Activated CD4-positive, alpha-beta T cell treated with anti-CD3 and anti-CD28 coated beads, Interleukin-2, amount 10 ng/mL, durations not matched to agents 7 days and 5 days (primary cell): ENCODE measurements at regions not wholly inside any gene's neighbourhood (a gene's known extent, or its start where the extent isn't known, plus 50 kb on each side); places are given as distances from the start of the nearest gene placed in this dataset.

ENCODE experiments used
- CTCF ChIA-PET: fragments of 350-600 bp; sonication (Branson Sonifier 250); formaldehyde crosslinking; loops from one replicate; lab custom pipeline; 2021; ENCODE audit warnings: antibody characterized with exemption; lab: Charles Lee
- POLR2A ChIA-PET: fragments of 350-600 bp; sonication (Branson Sonifier 250); formaldehyde crosslinking; loops from one replicate; lab custom pipeline; 2021; ENCODE audit warnings: antibody characterized with exemption; lab: Charles Lee
- DNase-seq: peaks from one replicate; pipeline ENCODE4 v3.0.0-alpha.2; 2020
- H3K27ac Mint-ChIP-seq: one replicate; pipeline ENCODE4 v1.8.0; 2021; ENCODE audit warnings: mild to moderate bottlenecking, moderate library complexity, mixed read lengths
- H3K27me3 Mint-ChIP-seq: one replicate; pipeline ENCODE4 v1.8.0; 2021; ENCODE audit warnings: mixed read lengths
- H3K36me3 Mint-ChIP-seq: one replicate; pipeline ENCODE4 v1.8.0; 2021; ENCODE audit warnings: low read depth, mixed read lengths
- H3K4me1 Mint-ChIP-seq: one replicate; pipeline ENCODE4 v1.8.0; 2021; ENCODE audit warnings: mixed read lengths
- H3K4me3 Mint-ChIP-seq: one replicate; pipeline ENCODE4 v1.8.0; 2021; ENCODE audit warnings: mild to moderate bottlenecking, moderate library complexity, mixed read lengths
- H3K9me3 Mint-ChIP-seq: one replicate; pipeline ENCODE4 v1.8.0; 2021; ENCODE audit warnings: mixed read lengths

DNA sequence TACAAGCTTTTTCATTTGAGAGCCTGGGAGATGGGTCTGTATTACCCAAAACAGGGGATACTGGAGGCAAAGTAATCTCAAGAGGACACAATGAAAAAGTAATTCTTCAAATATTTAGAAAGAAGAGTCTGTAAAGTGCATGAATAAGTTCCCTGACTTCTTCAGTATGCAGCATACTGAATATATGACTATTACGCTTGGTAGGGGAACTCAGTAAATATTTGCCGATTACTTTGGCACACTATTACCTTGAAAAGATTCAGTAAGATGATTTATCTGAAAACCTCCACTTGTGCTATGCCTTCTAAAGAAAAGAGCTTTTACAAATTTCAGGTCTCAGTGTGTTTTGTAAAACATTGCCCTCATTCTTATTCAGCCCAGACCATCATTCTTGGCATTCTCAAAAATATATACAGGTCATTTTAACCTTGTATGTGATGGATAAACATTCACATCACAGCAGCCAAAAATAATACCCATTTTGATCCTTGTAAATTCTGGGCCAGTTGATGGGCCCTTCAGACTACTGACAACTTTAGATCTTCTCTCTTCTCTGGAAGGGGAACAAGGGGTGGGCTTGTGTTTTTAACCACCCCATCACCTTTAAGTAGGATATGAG is 125.9 kb downstream of the EDN1 start:
- H3K27me3 Mint-ChIP-seq = peaks cover 3% of the 10 kb centered on the region
- CTCF ChIA-PET = no interaction called here
- H3K9me3 Mint-ChIP-seq = no peaks in the 10 kb centered on the region
- no peaks in the 10 kb centered on the region for H3K4me1 Mint-ChIP-seq
- H3K36me3 Mint-ChIP-seq = no peaks in the 10 kb centered on the region
- POLR2A ChIA-PET = no interaction called here
- no peak for DNase-seq
- H3K4me3 Mint-ChIP-seq = no peak overlapping the region
- no peak overlapping the region for H3K27ac Mint-ChIP-seq

DNA sequence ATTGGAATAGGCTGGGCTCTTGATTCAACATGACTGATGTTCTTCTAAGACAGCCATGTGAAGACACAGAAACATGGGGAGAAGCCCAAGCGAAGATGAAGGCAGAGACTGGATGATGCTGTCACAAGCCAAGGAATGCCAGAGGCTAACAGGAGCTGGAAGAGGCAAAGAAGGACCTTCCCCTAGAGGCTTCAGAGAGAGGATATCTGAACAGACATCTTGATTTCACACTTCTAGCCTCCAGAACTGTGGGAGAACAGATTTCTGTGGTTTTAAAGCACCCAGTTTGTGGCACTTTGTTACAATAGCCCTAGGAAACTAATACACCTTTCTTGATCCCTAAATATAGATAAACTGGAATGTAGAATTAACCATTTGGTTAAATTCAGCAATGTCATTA is 127.0 kb downstream of the EDN1 start:
- H3K36me3 Mint-ChIP-seq = no peaks in the 10 kb centered on the region
- H3K4me3 Mint-ChIP-seq = no peak overlapping the region
- H3K9me3 Mint-ChIP-seq = no peaks in the 10 kb centered on the region
- H3K27ac Mint-ChIP-seq = no peak overlapping the region
- ChIA-PET CTCF (no interaction called here), POLR2A (no interaction called here)
- H3K4me1 Mint-ChIP-seq = no peaks in the 10 kb centered on the region
- DNase-seq = no peak
- peaks cover 3% of the 10 kb centered on the region for H3K27me3 Mint-ChIP-seq

DNA sequence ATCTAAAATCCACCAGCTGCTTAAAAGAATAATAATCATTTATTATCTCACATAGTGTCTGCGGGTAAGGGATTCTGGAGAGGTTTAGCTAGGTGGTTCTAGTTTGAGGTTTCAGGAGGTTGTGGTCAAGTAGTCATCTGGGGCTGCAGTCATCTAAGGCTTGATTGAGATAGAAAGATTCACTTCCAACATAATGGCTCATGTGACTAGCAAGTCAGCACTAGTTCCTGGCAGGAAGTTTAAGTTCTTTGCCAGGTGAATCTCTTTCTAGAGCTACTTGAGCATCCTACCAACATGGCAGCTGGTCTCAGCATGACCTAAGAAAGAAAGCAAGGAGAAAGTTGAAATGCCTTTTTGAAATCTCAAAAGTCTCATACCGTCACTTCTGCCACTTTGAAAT is 128.8 kb downstream of the EDN1 start:
- no peak overlapping the region for H3K4me3 Mint-ChIP-seq
- H3K9me3 Mint-ChIP-seq = no peaks in the 10 kb centered on the region
- H3K27me3 Mint-ChIP-seq = peaks cover 3% of the 10 kb centered on the region
- CTCF ChIA-PET = no interaction called here
- DNase-seq = no peak
- no peak overlapping the region for H3K27ac Mint-ChIP-seq
- no peaks in the 10 kb centered on the region for H3K4me1 Mint-ChIP-seq
- H3K36me3 Mint-ChIP-seq = no peaks in the 10 kb centered on the region
- POLR2A ChIA-PET = no interaction called here

DNA sequence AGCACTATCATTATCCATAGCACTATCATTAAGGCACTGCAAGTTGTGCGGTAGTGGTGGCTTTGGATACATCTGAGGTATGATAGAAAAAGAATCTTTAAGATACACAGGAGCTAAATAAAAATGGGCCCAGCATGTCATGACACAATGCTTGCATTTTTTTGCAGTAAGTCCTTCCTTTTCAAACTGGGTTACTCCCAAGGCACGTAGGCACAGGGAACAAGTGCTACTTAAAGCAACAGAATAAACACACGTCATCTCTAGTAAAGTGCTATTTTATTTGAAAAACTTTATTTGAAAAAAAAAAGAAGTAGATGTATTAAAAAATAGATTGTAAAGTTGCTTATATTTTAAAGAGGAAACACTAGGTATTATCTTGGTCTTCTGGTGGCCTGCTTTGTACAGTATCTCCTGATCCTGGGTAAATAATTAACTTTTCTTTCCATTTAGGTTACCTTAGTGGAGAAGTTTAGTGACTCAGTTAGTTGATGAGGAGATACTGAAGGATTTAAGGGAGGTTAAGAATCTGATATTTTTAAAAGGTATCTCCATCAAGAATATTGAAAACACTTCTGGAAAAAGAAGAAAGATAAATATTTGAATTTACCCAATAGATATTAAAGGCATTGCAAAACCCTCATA is 129.6 kb downstream of the EDN1 start:
- Mint-ChIP-seq H3K27me3 (peaks cover 3% of the 10 kb centered on the region), H3K9me3 (no peaks in the 10 kb centered on the region), H3K4me3 (no peak overlapping the region), H3K4me1 (no peaks in the 10 kb centered on the region), H3K27ac (no peak overlapping the region), H3K36me3 (no peaks in the 10 kb centered on the region)
- no peak for DNase-seq
- POLR2A ChIA-PET = no interaction called here
- CTCF ChIA-PET = no interaction called here

DNA sequence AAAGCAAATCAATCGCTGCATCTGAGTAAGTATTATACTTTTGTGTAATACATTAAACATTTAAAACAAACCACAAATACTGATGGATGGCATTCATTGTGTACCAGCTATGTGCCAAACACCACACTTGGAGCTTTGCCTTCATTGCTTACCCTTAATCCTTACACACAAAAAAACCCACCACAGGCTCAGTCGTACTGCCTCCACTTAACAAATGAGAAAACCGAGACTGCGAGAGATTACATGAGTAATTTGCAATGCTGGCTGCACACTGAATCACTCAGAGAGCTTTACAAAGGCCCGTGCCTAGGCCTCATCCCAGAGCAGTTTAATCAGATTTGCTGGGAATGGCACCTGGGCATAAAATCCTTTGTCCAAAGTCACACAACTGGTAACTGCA is 130.5 kb downstream of the EDN1 start:
- H3K4me3 Mint-ChIP-seq = no peak overlapping the region
- POLR2A ChIA-PET = no interaction called here
- DNase-seq = no peak
- H3K27me3 Mint-ChIP-seq = peaks cover 2% of the 10 kb centered on the region
- no peaks in the 10 kb centered on the region for H3K36me3 Mint-ChIP-seq
- no peaks in the 10 kb centered on the region for H3K9me3 Mint-ChIP-seq
- CTCF ChIA-PET = no interaction called here
- no peak overlapping the region for H3K27ac Mint-ChIP-seq
- H3K4me1 Mint-ChIP-seq = no peaks in the 10 kb centered on the region

DNA sequence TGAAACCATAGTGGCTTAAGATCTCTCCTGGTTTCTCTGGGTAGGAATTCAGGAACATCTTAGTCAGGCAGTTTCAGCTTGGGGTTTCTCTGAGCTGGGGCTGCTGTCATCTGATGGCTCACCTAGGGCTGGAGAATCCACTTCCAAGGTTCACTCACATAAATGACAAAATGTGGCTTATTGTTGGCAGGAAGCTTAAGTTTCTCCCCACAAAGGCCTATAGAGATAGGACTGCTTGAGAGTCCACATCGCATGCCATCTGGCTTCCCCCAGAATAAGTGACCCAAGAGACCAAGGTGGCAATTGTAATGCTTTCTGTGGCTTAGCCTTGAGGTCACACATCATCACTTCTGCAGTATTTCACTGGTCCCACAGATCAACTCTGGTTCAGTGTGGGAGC is 131.4 kb downstream of the EDN1 start:
- DNase-seq = no peak
- ChIA-PET CTCF (no interaction called here), POLR2A (no interaction called here)
- Mint-ChIP-seq H3K27ac (no peak overlapping the region), H3K4me3 (no peak overlapping the region), H3K36me3 (no peaks in the 10 kb centered on the region), H3K9me3 (no peaks in the 10 kb centered on the region), H3K4me1 (no peaks in the 10 kb centered on the region), H3K27me3 (peaks cover 1% of the 10 kb centered on the region)

DNA sequence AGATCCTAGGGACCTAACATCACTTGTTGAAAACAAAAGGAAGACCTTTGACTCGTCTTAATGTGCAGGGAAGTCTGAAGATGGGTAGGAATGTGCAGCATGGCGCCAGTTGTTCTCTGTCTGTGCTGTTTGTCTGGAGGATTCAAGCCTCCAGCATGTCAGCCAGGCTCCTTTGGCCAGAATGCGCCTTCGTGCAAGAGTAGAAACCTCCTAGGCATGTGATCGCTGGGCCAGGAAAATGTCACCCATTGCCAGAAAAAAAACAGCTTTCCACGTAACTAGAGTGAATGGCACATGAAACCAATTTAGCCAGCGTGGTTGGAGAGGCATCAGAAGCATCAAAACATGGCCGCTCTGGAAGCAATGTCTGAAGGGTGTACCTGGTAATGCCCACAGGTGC is 132.7 kb downstream of the EDN1 start:
- no peaks in the 10 kb centered on the region for H3K36me3 Mint-ChIP-seq
- no peaks in the 10 kb centered on the region for H3K4me1 Mint-ChIP-seq
- POLR2A ChIA-PET = no interaction called here
- H3K27me3 Mint-ChIP-seq = peaks cover 1% of the 10 kb centered on the region
- DNase-seq = no peak
- H3K9me3 Mint-ChIP-seq = no peaks in the 10 kb centered on the region
- CTCF ChIA-PET = no interaction called here
- no peak overlapping the region for H3K27ac Mint-ChIP-seq
- no peak overlapping the region for H3K4me3 Mint-ChIP-seq

DNA sequence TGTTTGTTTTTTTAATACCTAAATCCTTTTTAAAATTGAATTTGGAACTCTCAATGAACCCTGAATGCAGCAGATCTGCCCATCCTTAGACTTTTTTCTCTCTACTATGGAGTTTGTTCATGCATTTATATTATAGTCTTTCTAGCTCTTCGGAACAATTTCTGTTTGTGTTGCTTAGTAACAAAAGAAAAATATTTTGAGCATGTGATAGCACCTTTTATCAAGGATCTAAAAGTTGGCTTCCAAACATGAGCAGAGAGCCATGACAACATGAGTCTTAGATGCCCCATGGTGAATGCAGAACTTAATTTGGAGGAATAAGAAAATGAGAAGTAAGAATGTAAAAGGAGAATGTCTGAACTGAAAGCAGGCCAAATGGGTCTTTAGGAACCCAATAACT is 133.7 kb downstream of the EDN1 start:
- ChIA-PET CTCF (no interaction called here), POLR2A (no interaction called here)
- Mint-ChIP-seq H3K4me1 (no peaks in the 10 kb centered on the region), H3K27me3 (no peaks in the 10 kb centered on the region), H3K36me3 (no peaks in the 10 kb centered on the region), H3K4me3 (no peak overlapping the region), H3K27ac (no peak overlapping the region), H3K9me3 (no peaks in the 10 kb centered on the region)
- no peak for DNase-seq

DNA sequence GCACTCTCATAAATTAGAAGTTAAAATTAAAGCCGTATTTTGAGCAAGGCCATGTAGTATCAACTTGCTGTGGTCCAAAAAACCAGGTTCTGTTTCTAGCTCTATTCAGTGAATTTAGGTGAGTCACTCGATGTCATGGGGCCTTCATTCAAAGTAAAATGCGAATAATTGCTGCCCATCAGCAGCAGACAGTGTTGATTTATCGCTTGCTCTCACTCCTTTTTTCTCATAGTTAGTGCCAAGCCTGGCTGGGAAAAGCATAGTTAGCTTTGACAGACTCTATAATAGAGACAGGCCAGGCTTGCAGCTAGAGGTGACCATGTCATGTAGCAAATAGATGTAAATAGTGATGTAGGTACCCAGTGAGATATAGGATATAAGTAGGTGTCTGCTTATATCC is 136.0 kb downstream of the EDN1 start:
- H3K36me3 Mint-ChIP-seq = no peaks in the 10 kb centered on the region
- no peaks in the 10 kb centered on the region for H3K27me3 Mint-ChIP-seq
- CTCF ChIA-PET = no interaction called here
- H3K4me1 Mint-ChIP-seq = no peaks in the 10 kb centered on the region
- no peaks in the 10 kb centered on the region for H3K9me3 Mint-ChIP-seq
- POLR2A ChIA-PET = no interaction called here
- no peak overlapping the region for H3K27ac Mint-ChIP-seq
- no peak for DNase-seq
- H3K4me3 Mint-ChIP-seq = no peak overlapping the region

DNA sequence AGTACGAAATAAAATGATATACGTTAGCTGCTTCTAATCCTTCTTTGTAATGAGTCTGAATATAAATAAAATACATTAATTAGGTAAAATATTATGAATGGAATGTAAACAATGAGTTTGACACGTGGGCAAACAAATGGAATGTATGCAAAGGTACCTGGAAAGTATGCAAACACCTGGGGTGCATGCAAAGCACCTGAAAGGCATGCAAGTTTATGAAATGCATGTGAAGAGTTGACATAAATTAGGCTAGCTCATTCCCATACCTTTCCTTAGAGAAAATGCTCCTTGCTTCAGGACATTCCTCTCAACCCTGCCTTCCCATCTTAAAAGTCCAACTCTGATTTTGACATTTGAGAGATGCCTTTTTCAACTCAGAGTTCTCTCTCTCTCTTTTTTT is 140.9 kb downstream of the EDN1 start:
- Mint-ChIP-seq H3K4me3 (no peak overlapping the region), H3K27ac (no peak overlapping the region), H3K27me3 (peaks cover 4% of the 10 kb centered on the region), H3K36me3 (no peaks in the 10 kb centered on the region), H3K9me3 (peaks cover 3% of the 10 kb centered on the region), H3K4me1 (peaks cover 2% of the 10 kb centered on the region)
- ChIA-PET POLR2A (no interaction called here), CTCF (interaction anchor here (1.0 to 1.1 kb wide), 2 partner anchors 12 to 740 kb away, joined by 3 read pairs; no protein-coding TSS in a partner anchor)
- no peak for DNase-seq

DNA sequence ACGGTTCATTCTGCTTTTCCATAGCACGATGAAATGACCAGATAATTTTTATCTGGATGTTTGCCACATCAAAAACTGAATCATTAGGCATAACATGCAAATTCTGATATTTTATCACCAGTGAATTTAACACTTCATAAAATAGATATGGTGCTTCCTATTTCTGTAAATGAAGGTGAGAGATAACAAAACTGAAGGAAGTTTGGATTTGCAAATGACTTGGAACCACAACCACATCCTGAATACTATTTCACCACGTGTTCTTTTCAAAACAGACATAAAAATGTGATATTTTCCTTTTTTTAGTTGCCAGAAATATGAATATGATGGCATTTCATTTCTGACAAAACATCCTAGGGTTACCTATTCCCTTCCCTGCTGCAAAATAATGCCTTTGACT is 146.1 kb downstream of the EDN1 start:
- Mint-ChIP-seq H3K27me3 (peaks cover 4% of the 10 kb centered on the region), H3K4me3 (no peak overlapping the region), H3K9me3 (peaks cover 6% of the 10 kb centered on the region), H3K4me1 (peaks cover 6% of the 10 kb centered on the region), H3K36me3 (no peaks in the 10 kb centered on the region), H3K27ac (no peak overlapping the region)
- no peak for DNase-seq
- POLR2A ChIA-PET = no interaction called here
- CTCF ChIA-PET = no interaction called here

DNA sequence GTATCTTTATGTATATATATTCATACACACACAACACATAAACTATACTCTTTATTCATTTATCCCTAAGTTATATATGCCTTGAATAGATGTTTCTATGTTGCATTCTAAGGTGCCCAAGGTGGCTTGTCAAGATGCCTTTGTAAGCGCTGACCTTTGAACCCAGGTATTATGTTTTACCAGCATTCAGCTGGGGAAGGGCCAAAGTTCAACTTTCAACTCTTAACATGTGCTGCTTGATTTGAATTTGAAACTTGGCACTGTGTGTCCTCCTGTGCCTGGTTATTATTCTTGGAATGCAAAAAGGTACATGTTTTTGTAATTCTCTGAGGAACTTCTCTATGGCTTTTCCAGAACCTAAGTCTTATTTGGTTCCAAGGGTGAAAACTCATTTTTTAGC is 146.5 kb downstream of the EDN1 start:
- no peak overlapping the region for H3K4me3 Mint-ChIP-seq
- H3K27me3 Mint-ChIP-seq = peaks cover 4% of the 10 kb centered on the region
- CTCF ChIA-PET = no interaction called here
- POLR2A ChIA-PET = no interaction called here
- no peaks in the 10 kb centered on the region for H3K36me3 Mint-ChIP-seq
- no peak overlapping the region for H3K27ac Mint-ChIP-seq
- peaks cover 6% of the 10 kb centered on the region for H3K4me1 Mint-ChIP-seq
- DNase-seq = no peak
- H3K9me3 Mint-ChIP-seq = peaks cover 6% of the 10 kb centered on the region

DNA sequence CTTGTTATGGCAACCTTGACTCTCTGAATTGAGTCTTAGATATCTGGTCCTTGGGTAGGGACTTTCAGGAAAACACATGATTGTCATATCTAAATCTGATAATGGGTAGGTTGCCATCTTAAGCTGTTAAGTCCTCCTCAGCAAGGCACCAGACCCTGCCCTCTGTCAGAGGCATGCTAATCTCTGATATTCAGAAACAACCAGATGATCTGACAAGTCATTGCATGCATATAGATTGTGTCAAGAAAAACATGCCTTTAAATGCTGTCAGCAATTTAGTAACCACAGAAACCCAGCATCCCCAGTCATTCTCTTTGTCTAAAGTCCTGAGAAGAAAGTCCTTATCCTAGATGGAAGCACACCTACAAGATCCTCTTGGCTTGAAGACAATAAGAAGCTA is 149.1 kb downstream of the EDN1 start:
- DNase-seq = no peak
- Mint-ChIP-seq H3K4me3 (no peak overlapping the region), H3K9me3 (peaks cover 3% of the 10 kb centered on the region), H3K27me3 (peaks cover 2% of the 10 kb centered on the region), H3K4me1 (peaks cover 6% of the 10 kb centered on the region), H3K27ac (no peak overlapping the region), H3K36me3 (no peaks in the 10 kb centered on the region)
- ChIA-PET CTCF (no interaction called here), POLR2A (no interaction called here)

DNA sequence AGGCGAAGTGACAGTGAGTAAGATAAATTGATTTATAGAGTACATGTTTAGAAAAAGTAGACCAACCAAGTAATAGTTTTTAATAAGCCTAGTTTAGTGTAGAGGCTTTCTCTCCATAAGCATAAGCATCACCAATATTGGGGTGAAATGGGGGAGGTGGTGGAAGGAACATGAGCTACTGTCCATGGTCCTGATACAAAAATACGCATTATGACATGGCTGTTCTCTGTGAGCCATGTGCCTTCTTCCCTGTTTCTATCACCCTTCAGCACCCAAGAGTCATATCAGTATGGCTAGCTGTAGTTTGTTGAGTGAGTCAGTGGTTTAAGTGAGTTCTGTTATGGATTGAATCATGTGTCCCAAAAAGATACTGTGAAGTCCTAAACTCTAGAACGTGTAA is 150.8 kb downstream of the EDN1 start:
- Mint-ChIP-seq H3K4me3 (no peak overlapping the region), H3K4me1 (peaks cover 5% of the 10 kb centered on the region), H3K27ac (no peak overlapping the region), H3K27me3 (no peaks in the 10 kb centered on the region), H3K36me3 (no peaks in the 10 kb centered on the region), H3K9me3 (peaks cover 3% of the 10 kb centered on the region)
- DNase-seq = no peak
- CTCF ChIA-PET = interaction anchor here (0.7 kb wide), 1 partner anchor 307 kb away, joined by 4 read pairs; no protein-coding TSS in a partner anchor
- POLR2A ChIA-PET = no interaction called here
